ENCODE measurements at regions not wholly inside any gene's neighbourhood (a gene's known extent, or its start where the extent isn't known, plus 50 kb on each side); places are given as distances from the start of the nearest gene placed in this dataset.

DNA sequence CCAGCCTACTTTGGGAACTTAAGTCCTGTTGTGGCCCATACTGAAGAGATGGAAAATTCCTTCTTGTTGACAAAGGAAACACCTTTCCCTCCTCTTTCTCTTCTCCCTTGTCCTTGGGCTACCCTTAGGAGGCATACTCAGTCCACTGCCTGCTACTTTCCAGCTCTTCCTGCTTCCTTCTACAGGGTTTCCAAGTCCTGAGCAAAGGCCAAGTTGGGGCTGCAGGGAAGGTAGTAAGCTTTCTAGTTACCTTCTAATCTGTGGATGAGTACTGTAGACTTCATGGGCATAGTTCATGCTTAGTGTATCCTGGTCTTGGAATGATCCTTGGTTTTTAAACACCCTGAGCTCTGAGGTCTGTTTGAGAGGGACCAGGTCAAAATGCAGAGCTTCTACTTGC lies 299.2 kb upstream of the MAF start:
- TF ChIP-seq, protein P1, sequence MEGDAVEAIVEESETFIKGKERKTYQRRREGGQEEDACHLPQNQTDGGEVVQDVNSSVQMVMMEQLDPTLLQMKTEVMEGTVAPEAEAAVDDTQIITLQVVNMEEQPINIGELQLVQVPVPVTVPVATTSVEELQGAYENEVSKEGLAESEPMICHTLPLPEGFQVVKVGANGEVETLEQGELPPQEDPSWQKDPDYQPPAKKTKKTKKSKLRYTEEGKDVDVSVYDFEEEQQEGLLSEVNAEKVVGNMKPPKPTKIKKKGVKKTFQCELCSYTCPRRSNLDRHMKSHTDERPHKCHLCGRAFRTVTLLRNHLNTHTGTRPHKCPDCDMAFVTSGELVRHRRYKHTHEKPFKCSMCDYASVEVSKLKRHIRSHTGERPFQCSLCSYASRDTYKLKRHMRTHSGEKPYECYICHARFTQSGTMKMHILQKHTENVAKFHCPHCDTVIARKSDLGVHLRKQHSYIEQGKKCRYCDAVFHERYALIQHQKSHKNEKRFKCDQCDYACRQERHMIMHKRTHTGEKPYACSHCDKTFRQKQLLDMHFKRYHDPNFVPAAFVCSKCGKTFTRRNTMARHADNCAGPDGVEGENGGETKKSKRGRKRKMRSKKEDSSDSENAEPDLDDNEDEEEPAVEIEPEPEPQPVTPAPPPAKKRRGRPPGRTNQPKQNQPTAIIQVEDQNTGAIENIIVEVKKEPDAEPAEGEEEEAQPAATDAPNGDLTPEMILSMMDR (IDR thresholded peaks at IDR 0.05), result no peak
- no peak for TF ChIP-seq POLR2A (IDR thresholded peaks at IDR 0.05)
